ENCODE measurements at regions not wholly inside any gene's neighbourhood (a gene's known extent, or its start where the extent isn't known, plus 50 kb on each side); places are given as distances from the start of the nearest gene placed in this dataset.

DNA sequence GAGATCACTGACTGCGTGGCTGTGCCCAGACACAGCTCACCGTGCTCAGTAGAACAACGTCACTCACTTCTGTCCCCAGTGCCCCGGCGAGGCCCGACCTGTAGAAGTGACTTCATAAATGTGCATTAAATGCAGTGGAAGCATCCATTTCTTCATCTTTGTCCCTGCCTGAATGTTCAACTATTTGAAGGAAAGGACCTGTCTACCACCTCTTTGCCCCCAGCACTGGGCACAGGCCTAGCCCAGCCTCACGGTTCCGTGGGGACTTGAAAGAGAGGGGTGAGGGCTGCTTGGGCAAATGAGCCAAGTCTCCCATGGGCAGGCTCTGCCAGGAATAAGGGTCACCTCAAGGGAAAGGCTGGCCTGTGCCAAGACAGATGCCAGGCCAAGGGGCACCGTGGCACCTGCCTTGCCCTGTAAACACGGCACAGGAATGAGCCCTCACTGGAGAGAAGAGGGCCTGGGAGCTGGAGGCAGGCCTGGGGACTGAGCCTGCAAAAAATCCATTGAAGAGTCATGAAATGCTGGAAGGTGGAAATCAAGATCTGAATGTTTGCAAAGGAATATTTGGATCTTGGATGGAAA lies 845.3 kb downstream of the BRD1 start:
- WGBS, 2 donors, result 90 to 94% methylated on average over 10 of the region's 10 CpGs
- no peak for DNase-seq (ENCODE audit: low spot score in 2 of 2)
- peaks cover 0 to 3% (median 0%) of the 10 kb centered on the region in 4 donors for H3K9me3 ChIP-seq
- H3K27ac ChIP-seq, result no peak overlapping the region
- TF ChIP-seq POLR2A (IDR thresholded peaks at IDR 0.05) (no peak), EP300 (IDR thresholded peaks at IDR 0.05) (no peak)
- TF ChIP-seq, protein P1, sequence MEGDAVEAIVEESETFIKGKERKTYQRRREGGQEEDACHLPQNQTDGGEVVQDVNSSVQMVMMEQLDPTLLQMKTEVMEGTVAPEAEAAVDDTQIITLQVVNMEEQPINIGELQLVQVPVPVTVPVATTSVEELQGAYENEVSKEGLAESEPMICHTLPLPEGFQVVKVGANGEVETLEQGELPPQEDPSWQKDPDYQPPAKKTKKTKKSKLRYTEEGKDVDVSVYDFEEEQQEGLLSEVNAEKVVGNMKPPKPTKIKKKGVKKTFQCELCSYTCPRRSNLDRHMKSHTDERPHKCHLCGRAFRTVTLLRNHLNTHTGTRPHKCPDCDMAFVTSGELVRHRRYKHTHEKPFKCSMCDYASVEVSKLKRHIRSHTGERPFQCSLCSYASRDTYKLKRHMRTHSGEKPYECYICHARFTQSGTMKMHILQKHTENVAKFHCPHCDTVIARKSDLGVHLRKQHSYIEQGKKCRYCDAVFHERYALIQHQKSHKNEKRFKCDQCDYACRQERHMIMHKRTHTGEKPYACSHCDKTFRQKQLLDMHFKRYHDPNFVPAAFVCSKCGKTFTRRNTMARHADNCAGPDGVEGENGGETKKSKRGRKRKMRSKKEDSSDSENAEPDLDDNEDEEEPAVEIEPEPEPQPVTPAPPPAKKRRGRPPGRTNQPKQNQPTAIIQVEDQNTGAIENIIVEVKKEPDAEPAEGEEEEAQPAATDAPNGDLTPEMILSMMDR (IDR thresholded peaks at IDR 0.05), result no peak
- no peaks in the 10 kb centered on the region for H3K36me3 ChIP-seq
- no peaks in the 10 kb centered on the region for H3K27me3 ChIP-seq
- no peak overlapping the region for H3K4me3 ChIP-seq
- no peaks in the 10 kb centered on the region for H3K4me1 ChIP-seq

DNA sequence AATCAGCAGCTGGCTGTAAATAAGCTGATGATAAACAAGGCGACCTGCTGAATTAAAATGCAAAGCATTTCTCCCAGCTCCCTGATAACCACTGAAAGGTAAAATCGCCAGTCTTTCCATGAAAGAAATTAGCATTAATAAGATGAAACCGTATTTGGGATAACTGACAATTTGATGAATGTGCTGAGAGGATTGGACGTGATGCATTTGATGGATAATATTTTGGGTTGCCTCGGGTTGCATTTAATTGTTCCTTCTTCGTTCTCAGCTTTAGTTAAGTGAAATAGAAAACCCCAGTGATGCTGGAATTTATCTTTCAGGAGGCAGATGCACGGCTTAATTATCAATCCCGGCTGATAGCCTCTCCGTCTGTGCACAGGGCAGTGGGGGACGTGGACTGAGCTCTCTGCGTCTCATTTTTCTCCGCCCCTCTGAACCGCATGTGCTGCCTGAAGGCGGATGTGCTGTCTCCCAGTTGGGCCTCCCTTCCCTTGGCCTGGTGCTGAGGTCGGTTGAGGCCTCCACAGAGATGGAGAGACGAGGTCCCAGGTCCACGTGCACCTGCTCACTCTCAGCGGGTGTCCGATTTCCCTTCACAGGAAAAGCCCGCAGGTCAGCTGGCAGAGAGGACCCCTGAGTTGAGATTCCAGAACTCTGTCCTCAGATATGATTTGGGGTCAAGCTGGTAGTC lies 846.2 kb downstream of the BRD1 start:
- Histone ChIP-seq H3K27ac (no peak overlapping the region), H3K9me3 (peaks cover 0 to 3% (median 0%) of the 10 kb centered on the region in 4 donors), H3K4me1 (no peaks in the 10 kb centered on the region), H3K27me3 (no peaks in the 10 kb centered on the region), H3K4me3 (no peak overlapping the region), H3K36me3 (no peaks in the 10 kb centered on the region)
- TF ChIP-seq EP300 (IDR thresholded peaks at IDR 0.05) (no peak), POLR2A (IDR thresholded peaks at IDR 0.05) (no peak)
- TF ChIP-seq, protein P1 (IDR thresholded peaks at IDR 0.05), result no peak
- 66 to 67% methylated on average over 20 of the region's 20 CpGs for WGBS, 2 donors
- no peak for DNase-seq (ENCODE audit: low spot score in 2 of 2)

DNA sequence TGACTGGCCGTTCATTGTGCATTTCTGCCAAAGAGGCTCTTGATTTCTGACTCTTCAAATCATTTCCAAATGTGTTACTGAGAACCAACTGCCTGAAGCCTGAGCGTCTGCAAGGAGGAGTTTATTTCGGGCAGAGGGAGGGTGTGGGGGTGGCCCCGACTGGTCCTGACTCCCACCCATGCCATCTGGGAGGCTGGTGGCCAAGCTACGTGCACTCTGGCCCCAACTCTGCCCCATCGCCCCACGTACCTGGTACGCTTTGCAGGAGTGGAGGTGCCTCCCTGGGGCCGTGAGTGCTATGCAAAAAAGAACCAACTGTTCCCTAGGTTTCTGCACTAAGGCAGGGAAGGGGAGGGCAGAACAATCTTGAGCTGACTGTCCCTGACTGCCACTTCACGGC lies 846.8 kb downstream of the BRD1 start:
- 57 to 62% methylated on average over 9 to 10 of the region's 10 CpGs for WGBS, 2 donors

DNA sequence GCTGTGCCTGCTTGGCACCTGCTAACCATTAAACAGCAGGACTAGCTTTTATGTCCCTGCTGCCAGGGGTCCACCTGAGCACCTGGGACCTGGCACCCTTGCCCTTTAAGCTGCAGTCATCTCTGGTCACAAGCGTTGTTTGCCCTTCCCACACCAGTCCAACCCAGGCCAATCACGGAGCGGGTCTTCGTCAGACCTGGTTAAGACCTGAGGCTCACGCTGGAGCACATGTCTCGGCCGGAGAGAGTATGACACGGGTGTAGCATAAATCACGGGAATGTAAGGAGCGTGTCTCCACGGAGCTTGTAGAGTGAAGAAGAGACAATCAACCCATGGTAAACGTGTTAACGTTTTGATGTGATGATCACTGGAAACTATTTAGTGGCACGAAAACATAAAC lies 847.3 kb downstream of the BRD1 start:
- TF ChIP-seq POLR2A (IDR thresholded peaks at IDR 0.05), result no peak
- TF ChIP-seq, protein P1 (IDR thresholded peaks at IDR 0.05), result no peak
- H3K27me3 ChIP-seq, result no peaks in the 10 kb centered on the region
- DNase-seq (ENCODE audit: low spot score in 2 of 2), result no peak
- WGBS, 2 donors, result 70 to 80% methylated on average over 14 of the region's 14 CpGs
- H3K9me3 ChIP-seq, result peaks cover 0 to 3% (median 0%) of the 10 kb centered on the region in 4 donors
- H3K4me1 ChIP-seq, result no peaks in the 10 kb centered on the region
- no peak overlapping the region for H3K27ac ChIP-seq
- H3K36me3 ChIP-seq, result no peaks in the 10 kb centered on the region
- no peak overlapping the region for H3K4me3 ChIP-seq

More for the DNA sequence above, 846.8 kb downstream of the BRD1 start:
- no peaks in the 10 kb centered on the region for H3K36me3 ChIP-seq
- H3K27ac ChIP-seq, result no peak overlapping the region
- no peak overlapping the region for H3K4me3 ChIP-seq
- H3K9me3 ChIP-seq, result peaks cover 0 to 3% (median 0%) of the 10 kb centered on the region in 4 donors
- no peaks in the 10 kb centered on the region for H3K27me3 ChIP-seq
- TF ChIP-seq, protein P1 (IDR thresholded peaks at IDR 0.05), result no peak
- TF ChIP-seq POLR2A (IDR thresholded peaks at IDR 0.05) (no peak), EP300 (IDR thresholded peaks at IDR 0.05) (no peak)
- H3K4me1 ChIP-seq, result no peaks in the 10 kb centered on the region
- no peak for DNase-seq (ENCODE audit: low spot score in 2 of 2)

DNA sequence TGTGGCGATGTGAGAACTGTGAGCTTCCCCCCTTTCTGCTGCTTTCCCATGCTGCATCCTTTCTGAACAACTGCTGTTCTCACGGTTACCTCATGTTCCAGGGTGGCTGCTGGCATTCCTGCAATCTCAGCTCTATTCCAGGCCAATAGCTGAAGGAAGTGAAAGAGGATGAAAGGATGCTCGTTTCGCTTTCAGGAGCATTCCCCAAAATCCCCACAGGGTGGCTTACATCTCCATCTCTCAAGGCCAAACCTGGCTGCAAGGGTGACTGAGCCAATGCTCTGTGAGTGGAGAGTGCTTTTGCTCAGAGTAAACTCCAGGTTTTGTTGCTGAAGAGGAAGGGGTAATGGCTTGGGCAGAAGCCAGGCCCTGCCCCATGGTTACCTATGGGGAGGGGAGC lies 848.2 kb downstream of the BRD1 start:
- Histone ChIP-seq H3K4me1 (peaks cover 0 to 7% (median 0%) of the 10 kb centered on the region in 4 donors), H3K27me3 (no peaks in the 10 kb centered on the region), H3K9me3 (peaks cover 0 to 3% (median 0%) of the 10 kb centered on the region in 4 donors), H3K27ac (no peak overlapping the region), H3K4me3 (no peak overlapping the region), H3K36me3 (no peaks in the 10 kb centered on the region)
- whole genome bisulfite sequencing, 2 donors, result 59 to 97% methylated on average over 2 to 4 of the region's 4 CpGs
- TF ChIP-seq POLR2A (IDR thresholded peaks at IDR 0.05) (no peak), EP300 (IDR thresholded peaks at IDR 0.05) (no peak)
- no peak for DNase-seq (ENCODE audit: low spot score in 2 of 2)

Data from tibial nerve (tissue), 4 donors.